Kidney (tissue), 13 donors: ENCODE measurements at regions not wholly inside any gene's neighbourhood (a gene's known extent, or its start where the extent isn't known, plus 50 kb on each side); places are given as distances from the start of the nearest gene placed in this dataset.
"Not testable (repeated sequence)": the region's sequence is repeated elsewhere in the genome, so short reads cannot be mapped to it uniquely, and the experiment has no call there.

Experiments used
- DNase-seq, 5 donors: peaks; one replicate each; pipeline ENCODE4 v3.0.0-alpha.2; 2013 to 2020
- FAIRE-seq: peaks from 2 replicates; lab custom pipeline; 2012; peaks lifted over from hg19 to GRCh38; lab: Jason Lieb, UNC
- H3K27ac ChIP-seq, 2 donors: one replicate each; pipeline ENCODE4 v1.7.0; 2013; ENCODE audit warnings: low read depth in 2 of 2, low read length in 2 of 2, inconsistent platforms in 1 of 2
- H3K27me3 ChIP-seq: one replicate; pipeline ENCODE4 v1.7.1; 2013; ENCODE audit warnings: low read length, inconsistent platforms; ENCODE audit not compliant: control insufficient read depth, insufficient read depth
- H3K36me3 ChIP-seq, 3 donors: one replicate each; pipeline versions ENCODE4 v1.7.0 to v1.7.1; 2013; ENCODE audit warnings: low read length in 3 of 3, control low read depth in 1 of 3, inconsistent platforms in 1 of 3; ENCODE audit not compliant: insufficient read depth in 3 of 3, control insufficient read depth in 2 of 3
- H3K4me1 ChIP-seq, 3 donors: one replicate each; pipeline versions ENCODE4 v1.7.0 to v1.7.1; 2013; ENCODE audit warnings: low read length in 3 of 3, inconsistent platforms in 1 of 3, low read depth in 1 of 3; ENCODE audit not compliant: control insufficient read depth in 2 of 3, insufficient read depth in 2 of 3
- H3K4me3 ChIP-seq, 3 donors: one replicate each; pipeline versions ENCODE4 v1.7.0 to v1.8.1; 2013; ENCODE audit warnings: low read length in 3 of 3, control low read depth in 1 of 3, inconsistent platforms in 1 of 3
- H3K9ac ChIP-seq, 3 donors: one replicate each; pipeline versions ENCODE4 v1.7.0 to v1.7.1; 2013; ENCODE audit warnings: low read length in 3 of 3, control low read depth in 1 of 3, inconsistent platforms in 1 of 3
- H3K9me3 ChIP-seq, 3 donors: one replicate each; pipeline versions ENCODE4 v1.7.0 to v1.7.1; 2013; ENCODE audit warnings: low read length in 3 of 3, control low read depth in 1 of 3, inconsistent platforms in 1 of 3; ENCODE audit not compliant: control insufficient read depth in 2 of 3, insufficient read depth in 1 of 3
- CTCF ChIP-seq: IDR thresholded peaks from 3 replicates; pipeline ENCODE4 v1.5.1; 2012; ENCODE audit warnings: mild to moderate bottlenecking, moderate library complexity, borderline replicate concordance; ENCODE audit not compliant: insufficient read depth; ENCODE audit errors: extremely low read depth
- intact Hi-C: fragments of 100-400 bp; cut with DNase I; formaldehyde crosslinking; loops from one replicate; pipeline ENCODE4 v1.11.1; 2022
- donor health status: control.
- donor health status: control.
- donor health status: control.
- donor health status: control.
- donor health status: control.
- donor health status: DM: yes; HTN: yes; CAD: no.
- donor health status: Normal renal cell carcinoma (clear cell type).

DNA sequence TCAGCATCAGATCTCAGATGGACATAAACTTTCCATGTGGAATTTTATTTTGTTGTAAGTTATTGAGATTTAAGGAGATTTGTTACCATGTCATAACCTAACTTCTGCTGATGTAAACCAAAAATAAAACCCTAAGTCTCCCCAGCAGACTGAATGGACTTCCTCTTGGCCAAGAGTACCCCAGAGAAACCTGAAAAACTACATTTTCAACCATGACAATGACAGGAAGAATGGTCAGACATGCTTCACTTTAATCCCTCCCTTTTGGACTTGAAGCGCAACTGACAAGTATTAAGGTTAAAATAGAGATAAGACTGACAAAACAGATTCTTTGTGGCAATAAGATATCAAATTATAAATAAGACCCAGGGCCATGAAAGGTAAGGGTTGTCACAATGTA lies 579.7 kb upstream of the RAG2 start:
- TF ChIP-seq CTCF: no peak
- intact Hi-C loops: no loop called here
- no peak for FAIRE-seq
- Histone ChIP-seq H3K27ac (no peak overlapping the region), H3K27me3 (no peaks in the 10 kb centered on the region), H3K9ac (no peak overlapping the region), H3K36me3 (no peaks in the 10 kb centered on the region), H3K4me3 (no peak overlapping the region), H3K9me3 (no peaks in the 10 kb centered on the region), H3K4me1 (no peaks in the 10 kb centered on the region)
- no peak for DNase-seq

GRCh38 chr11:37171451-37171850 lies 573.4 kb upstream of the RAG2 start:
- H3K27me3 ChIP-seq: no peaks in the 10 kb centered on the region
- H3K9me3 ChIP-seq: no peaks in the 10 kb centered on the region
- H3K36me3 ChIP-seq: no peaks in the 10 kb centered on the region
- DNase-seq (no peak), FAIRE-seq (no peak)
- H3K4me1 ChIP-seq: no peaks in the 10 kb centered on the region
- intact Hi-C loops: no loop called here
- H3K9ac ChIP-seq: no peak overlapping the region
- no peak overlapping the region for H3K4me3 ChIP-seq
- no peak overlapping the region for H3K27ac ChIP-seq
- no peak for TF ChIP-seq CTCF

- Histone ChIP-seq H3K27me3 (no peaks in the 10 kb centered on the region), H3K36me3 (no peaks in the 10 kb centered on the region), H3K4me3 (no peak overlapping the region), H3K4me1 (no peaks in the 10 kb centered on the region), H3K9me3 (no peaks in the 10 kb centered on the region), H3K9ac (no peak overlapping the region), H3K27ac (no peak overlapping the region)
- FAIRE-seq (no peak), DNase-seq (no peak)
- intact Hi-C loops: no loop called here
- no peak for TF ChIP-seq CTCF
Measured at GRCh38 chr11:37170311-37170710, 572.3 kb upstream of the RAG2 start.

DNA sequence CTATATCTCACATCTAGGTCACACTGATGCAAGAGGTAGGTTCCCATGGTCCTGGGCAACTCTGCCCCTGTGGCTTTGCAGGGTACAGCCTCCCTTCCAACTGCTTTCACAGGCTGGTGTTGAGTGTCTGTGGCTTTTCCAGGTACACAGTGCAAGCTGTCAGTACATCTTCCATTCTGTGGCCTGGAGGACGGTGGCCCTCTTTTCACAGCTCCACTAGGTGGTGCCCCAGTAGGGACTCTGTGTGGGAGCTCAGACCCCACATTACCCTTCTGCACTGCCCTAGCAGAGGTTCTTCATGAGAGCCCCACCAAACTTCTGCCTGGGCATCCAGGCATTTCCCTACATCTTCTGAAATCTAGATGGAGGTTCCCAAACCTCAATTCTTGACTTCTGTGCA lies 547.4 kb upstream of the RAG2 start:
- intact Hi-C loops, H3K27ac ChIP-seq, FAIRE-seq, H3K27me3 ChIP-seq, H3K36me3 ChIP-seq, H3K9ac ChIP-seq, H3K9me3 ChIP-seq, H3K4me1 ChIP-seq, H3K4me3 ChIP-seq, DNase-seq: not testable (repeated sequence)
